H1 (cell line): ENCODE measurements at regions not wholly inside any gene's neighbourhood (a gene's known extent, or its start where the extent isn't known, plus 50 kb on each side); places are given as distances from the start of the nearest gene placed in this dataset.

ENCODE experiments used
- ASH2L ChIP-seq: fragments of 200-600, 300-600 bp; sonication (generic); IDR thresholded peaks from one replicate; pipeline ENCODE4 v1.7.1; 2017; ENCODE audit warnings: low read length
- GABPA ChIP-seq: IDR thresholded peaks from 2 replicates; pipeline ENCODE4 v1.6.1; 2011; ENCODE audit warnings: mild to moderate bottlenecking, low read length, moderate library complexity, borderline replicate concordance; ENCODE audit not compliant: insufficient read depth
- GTF2F1 ChIP-seq: IDR thresholded peaks from 2 replicates; pipeline ENCODE4 v1.6.1; 2012; ENCODE audit warnings: low read depth, low read length, improper control_type of control experiment, borderline replicate concordance
- POLR2A ChIP-seq, 2 experiments: IDR thresholded peaks; 1 replicate in 1 of 2; 2 replicates in 1 of 2; pipeline ENCODE4 v1.6.1; 2011; ENCODE audit warnings: low read depth in 2 of 2, low read length in 2 of 2, mild to moderate bottlenecking in 2 of 2; ENCODE audit errors: control extremely low read depth in 1 of 2
- RBBP5 ChIP-seq: IDR thresholded peaks from 2 replicates; pipeline ENCODE4 v1.7.1; 2012; ENCODE audit warnings: low read depth, mild to moderate bottlenecking, inconsistent platforms, low read length, moderate library complexity, borderline replicate concordance
- SP4 ChIP-seq: IDR thresholded peaks from 2 replicates; pipeline ENCODE4 v1.6.1; 2012; ENCODE audit warnings: low read length, inconsistent platforms
- TF ChIP-seq, protein P1 (sequence below), 3 experiments: IDR thresholded peaks; 1 replicate in 2 of 3; 2 replicates in 1 of 3; pipeline versions ENCODE4 v1.5.1 to v1.6.1; 2011; ENCODE audit warnings: low read length in 3 of 3, mild to moderate bottlenecking in 3 of 3, inconsistent platforms in 2 of 3, low read depth in 1 of 3, moderate library complexity in 1 of 3; ENCODE audit not compliant: insufficient read depth in 1 of 3; ENCODE audit errors: control extremely low read depth in 1 of 3
- TF ChIP-seq, protein P2 (sequence below): IDR thresholded peaks from 2 replicates; pipeline ENCODE4 v1.6.1; 2012; ENCODE audit warnings: low read length, inconsistent platforms

DNA sequence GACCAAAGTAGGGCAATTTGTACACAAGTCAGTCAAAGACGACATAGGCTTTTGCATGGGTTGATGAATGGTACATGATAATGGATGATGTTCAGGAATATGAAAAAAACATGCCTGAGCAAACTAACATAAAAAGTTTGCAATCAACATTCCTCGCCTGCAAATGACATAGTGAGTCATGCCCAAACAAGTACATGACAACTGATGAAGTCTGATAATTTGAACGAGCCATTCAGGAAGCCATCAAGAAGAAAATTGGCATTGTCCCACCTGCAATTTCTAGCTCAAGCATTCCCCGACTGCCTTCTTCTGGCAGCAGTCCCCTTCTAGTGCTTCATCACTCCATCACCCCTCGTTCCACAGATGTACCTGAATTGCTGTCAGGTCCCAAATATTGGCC, 118.4 kb upstream of the NR5A2 start:
- TF ChIP-seq GABPA: no peak
- no peak for TF ChIP-seq POLR2A (IDR thresholded peaks at IDR 0.05; ENCODE audit: control extremely low read depth in 1 of 2, low read depth in 2 of 2, low read length in 2 of 2)
- TF ChIP-seq, protein P1, sequence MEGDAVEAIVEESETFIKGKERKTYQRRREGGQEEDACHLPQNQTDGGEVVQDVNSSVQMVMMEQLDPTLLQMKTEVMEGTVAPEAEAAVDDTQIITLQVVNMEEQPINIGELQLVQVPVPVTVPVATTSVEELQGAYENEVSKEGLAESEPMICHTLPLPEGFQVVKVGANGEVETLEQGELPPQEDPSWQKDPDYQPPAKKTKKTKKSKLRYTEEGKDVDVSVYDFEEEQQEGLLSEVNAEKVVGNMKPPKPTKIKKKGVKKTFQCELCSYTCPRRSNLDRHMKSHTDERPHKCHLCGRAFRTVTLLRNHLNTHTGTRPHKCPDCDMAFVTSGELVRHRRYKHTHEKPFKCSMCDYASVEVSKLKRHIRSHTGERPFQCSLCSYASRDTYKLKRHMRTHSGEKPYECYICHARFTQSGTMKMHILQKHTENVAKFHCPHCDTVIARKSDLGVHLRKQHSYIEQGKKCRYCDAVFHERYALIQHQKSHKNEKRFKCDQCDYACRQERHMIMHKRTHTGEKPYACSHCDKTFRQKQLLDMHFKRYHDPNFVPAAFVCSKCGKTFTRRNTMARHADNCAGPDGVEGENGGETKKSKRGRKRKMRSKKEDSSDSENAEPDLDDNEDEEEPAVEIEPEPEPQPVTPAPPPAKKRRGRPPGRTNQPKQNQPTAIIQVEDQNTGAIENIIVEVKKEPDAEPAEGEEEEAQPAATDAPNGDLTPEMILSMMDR (IDR thresholded peaks at IDR 0.05; ENCODE audit: control extremely low read depth in 1 of 3, insufficient read depth in 1 of 3, low read depth in 1 of 3, low read length in 3 of 3): no peak
- no peak for TF ChIP-seq ASH2L
- no peak for TF ChIP-seq SP4
- TF ChIP-seq, protein P2, sequence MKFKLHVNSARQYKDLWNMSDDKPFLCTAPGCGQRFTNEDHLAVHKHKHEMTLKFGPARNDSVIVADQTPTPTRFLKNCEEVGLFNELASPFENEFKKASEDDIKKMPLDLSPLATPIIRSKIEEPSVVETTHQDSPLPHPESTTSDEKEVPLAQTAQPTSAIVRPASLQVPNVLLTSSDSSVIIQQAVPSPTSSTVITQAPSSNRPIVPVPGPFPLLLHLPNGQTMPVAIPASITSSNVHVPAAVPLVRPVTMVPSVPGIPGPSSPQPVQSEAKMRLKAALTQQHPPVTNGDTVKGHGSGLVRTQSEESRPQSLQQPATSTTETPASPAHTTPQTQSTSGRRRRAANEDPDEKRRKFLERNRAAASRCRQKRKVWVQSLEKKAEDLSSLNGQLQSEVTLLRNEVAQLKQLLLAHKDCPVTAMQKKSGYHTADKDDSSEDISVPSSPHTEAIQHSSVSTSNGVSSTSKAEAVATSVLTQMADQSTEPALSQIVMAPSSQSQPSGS: no peak
- TF ChIP-seq RBBP5: no peak
- TF ChIP-seq GTF2F1: no peak
